ENCODE measurements at regions not wholly inside any gene's neighbourhood (a gene's known extent, or its start where the extent isn't known, plus 50 kb on each side); places are given as distances from the start of the nearest gene placed in this dataset.

DNA sequence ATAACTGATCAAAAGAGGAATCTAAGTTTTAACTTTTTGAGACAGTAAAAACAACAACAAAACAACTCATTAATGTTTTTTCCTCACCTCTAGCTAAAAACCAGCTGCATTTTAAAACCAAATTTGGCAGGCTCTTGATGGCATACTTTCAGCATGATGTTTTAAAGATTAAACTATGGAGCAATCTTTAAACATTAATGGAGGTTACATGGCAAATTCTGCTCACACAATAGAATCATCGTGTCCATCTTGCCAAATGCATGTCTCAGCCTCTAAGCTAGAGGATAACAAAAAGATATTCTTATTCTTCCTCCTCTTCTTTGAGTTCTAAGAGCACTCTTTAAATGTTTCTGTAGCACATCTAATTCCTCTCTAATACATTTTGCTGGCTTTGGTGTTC lies 579.8 kb upstream of the PKN2 start (continued):
- TF ChIP-seq, protein P1, sequence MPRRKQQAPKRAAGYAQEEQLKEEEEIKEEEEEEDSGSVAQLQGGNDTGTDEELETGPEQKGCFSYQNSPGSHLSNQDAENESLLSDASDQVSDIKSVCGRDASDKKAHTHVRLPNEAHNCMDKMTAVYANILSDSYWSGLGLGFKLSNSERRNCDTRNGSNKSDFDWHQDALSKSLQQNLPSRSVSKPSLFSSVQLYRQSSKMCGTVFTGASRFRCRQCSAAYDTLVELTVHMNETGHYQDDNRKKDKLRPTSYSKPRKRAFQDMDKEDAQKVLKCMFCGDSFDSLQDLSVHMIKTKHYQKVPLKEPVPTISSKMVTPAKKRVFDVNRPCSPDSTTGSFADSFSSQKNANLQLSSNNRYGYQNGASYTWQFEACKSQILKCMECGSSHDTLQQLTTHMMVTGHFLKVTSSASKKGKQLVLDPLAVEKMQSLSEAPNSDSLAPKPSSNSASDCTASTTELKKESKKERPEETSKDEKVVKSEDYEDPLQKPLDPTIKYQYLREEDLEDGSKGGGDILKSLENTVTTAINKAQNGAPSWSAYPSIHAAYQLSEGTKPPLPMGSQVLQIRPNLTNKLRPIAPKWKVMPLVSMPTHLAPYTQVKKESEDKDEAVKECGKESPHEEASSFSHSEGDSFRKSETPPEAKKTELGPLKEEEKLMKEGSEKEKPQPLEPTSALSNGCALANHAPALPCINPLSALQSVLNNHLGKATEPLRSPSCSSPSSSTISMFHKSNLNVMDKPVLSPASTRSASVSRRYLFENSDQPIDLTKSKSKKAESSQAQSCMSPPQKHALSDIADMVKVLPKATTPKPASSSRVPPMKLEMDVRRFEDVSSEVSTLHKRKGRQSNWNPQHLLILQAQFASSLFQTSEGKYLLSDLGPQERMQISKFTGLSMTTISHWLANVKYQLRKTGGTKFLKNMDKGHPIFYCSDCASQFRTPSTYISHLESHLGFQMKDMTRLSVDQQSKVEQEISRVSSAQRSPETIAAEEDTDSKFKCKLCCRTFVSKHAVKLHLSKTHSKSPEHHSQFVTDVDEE (CRISPR knock-in tag; IDR thresholded peaks at IDR 0.05) = no peak
- TF ChIP-seq ARNTL (CRISPR knock-in tag; IDR thresholded peaks at IDR 0.05; ENCODE audit: borderline replicate concordance, low read depth) = no peak

- TF ChIP-seq TCF4 (CRISPR knock-in tag; IDR thresholded peaks at IDR 0.05; ENCODE audit: borderline replicate concordance) (no peak), ZNF8 (CRISPR knock-in tag; IDR thresholded peaks at IDR 0.05) (no peak), ZNF565 (CRISPR knock-in tag; conservative IDR thresholded peaks at IDR 0.05; ENCODE audit: low read depth) (no peak), ZC3H10 (CRISPR knock-in tag; IDR thresholded peaks at IDR 0.05) (no peak), TOX (CRISPR knock-in tag; IDR thresholded peaks at IDR 0.05; ENCODE audit: borderline replicate concordance) (no peak), ESRRG (CRISPR knock-in tag; IDR thresholded peaks at IDR 0.05) (no peak), PPARA (CRISPR knock-in tag; IDR thresholded peaks at IDR 0.05; ENCODE audit: borderline replicate concordance) (no peak), ZFP30 (CRISPR knock-in tag; IDR thresholded peaks at IDR 0.05) (no peak), CSDC2 (CRISPR knock-in tag; IDR thresholded peaks at IDR 0.05) (no peak), ARNTL (CRISPR knock-in tag; IDR thresholded peaks at IDR 0.05; ENCODE audit: borderline replicate concordance, low read depth) (no peak), BACH2 (CRISPR knock-in tag; IDR thresholded peaks at IDR 0.05; ENCODE audit: borderline replicate concordance) (no peak), RARB (CRISPR knock-in tag; IDR thresholded peaks at IDR 0.05) (no peak)
- TF ChIP-seq, protein P1 (CRISPR knock-in tag; IDR thresholded peaks at IDR 0.05) = no peak
- TF ChIP-seq, protein P2, sequence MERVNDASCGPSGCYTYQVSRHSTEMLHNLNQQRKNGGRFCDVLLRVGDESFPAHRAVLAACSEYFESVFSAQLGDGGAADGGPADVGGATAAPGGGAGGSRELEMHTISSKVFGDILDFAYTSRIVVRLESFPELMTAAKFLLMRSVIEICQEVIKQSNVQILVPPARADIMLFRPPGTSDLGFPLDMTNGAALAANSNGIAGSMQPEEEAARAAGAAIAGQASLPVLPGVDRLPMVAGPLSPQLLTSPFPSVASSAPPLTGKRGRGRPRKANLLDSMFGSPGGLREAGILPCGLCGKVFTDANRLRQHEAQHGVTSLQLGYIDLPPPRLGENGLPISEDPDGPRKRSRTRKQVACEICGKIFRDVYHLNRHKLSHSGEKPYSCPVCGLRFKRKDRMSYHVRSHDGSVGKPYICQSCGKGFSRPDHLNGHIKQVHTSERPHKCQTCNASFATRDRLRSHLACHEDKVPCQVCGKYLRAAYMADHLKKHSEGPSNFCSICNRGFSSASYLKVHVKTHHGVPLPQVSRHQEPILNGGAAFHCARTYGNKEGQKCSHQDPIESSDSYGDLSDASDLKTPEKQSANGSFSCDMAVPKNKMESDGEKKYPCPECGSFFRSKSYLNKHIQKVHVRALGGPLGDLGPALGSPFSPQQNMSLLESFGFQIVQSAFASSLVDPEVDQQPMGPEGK (CRISPR knock-in tag; IDR thresholded peaks at IDR 0.05; ENCODE audit: borderline replicate concordance) = no peak
- no peak for ATAC-seq
Measured at GRCh38 chr1:88104886-88105285, 579.2 kb upstream of the PKN2 start.

- ATAC-seq = no peak
- TF ChIP-seq ZNF70 (CRISPR knock-in tag; IDR thresholded peaks at IDR 0.05) (no peak), PPARA (CRISPR knock-in tag; IDR thresholded peaks at IDR 0.05; ENCODE audit: borderline replicate concordance) (no peak), ZFP3 (CRISPR knock-in tag; IDR thresholded peaks at IDR 0.05) (no peak), ISL1 (CRISPR knock-in tag; IDR thresholded peaks at IDR 0.05) (no peak), CREB5 (CRISPR knock-in tag; IDR thresholded peaks at IDR 0.05; ENCODE audit: low read depth) (no peak), POU6F1 (CRISPR knock-in tag; IDR thresholded peaks at IDR 0.05; ENCODE audit: borderline replicate concordance, low read depth) (no peak), TOX (CRISPR knock-in tag; IDR thresholded peaks at IDR 0.05; ENCODE audit: borderline replicate concordance) (no peak), RARB (CRISPR knock-in tag; IDR thresholded peaks at IDR 0.05) (no peak), BACH2 (CRISPR knock-in tag; IDR thresholded peaks at IDR 0.05; ENCODE audit: borderline replicate concordance) (no peak), CSDC2 (CRISPR knock-in tag; IDR thresholded peaks at IDR 0.05) (no peak), OSR1 (CRISPR knock-in tag; IDR thresholded peaks at IDR 0.05) (no peak), ARNTL (CRISPR knock-in tag; IDR thresholded peaks at IDR 0.05; ENCODE audit: borderline replicate concordance, low read depth) (no peak), CSRNP3 (CRISPR knock-in tag; IDR thresholded peaks at IDR 0.05) (no peak), ZNF565 (CRISPR knock-in tag; conservative IDR thresholded peaks at IDR 0.05; ENCODE audit: low read depth) (no peak), TCF4 (CRISPR knock-in tag; IDR thresholded peaks at IDR 0.05; ENCODE audit: borderline replicate concordance) (no peak)
- TF ChIP-seq, protein P2 (CRISPR knock-in tag; IDR thresholded peaks at IDR 0.05; ENCODE audit: borderline replicate concordance) = no peak
Measured at GRCh38 chr1:88111816-88112215, 572.3 kb upstream of the PKN2 start.
